ENCODE measurements at regions not wholly inside any gene's neighbourhood (a gene's known extent, or its start where the extent isn't known, plus 50 kb on each side); places are given as distances from the start of the nearest gene placed in this dataset.

- no peak overlapping the region for H2AFZ ChIP-seq (ENCODE audit: low read depth, low read length, severe bottlenecking)
- TF ChIP-seq CTCF (IDR thresholded peaks at IDR 0.05; ENCODE audit: insufficient read depth, low read length, poor library complexity, severe bottlenecking) (no peak), EZH2phosphoT487 (conservative IDR thresholded peaks at IDR 0.05; ENCODE audit: low read length) (no peak)
- no peaks in the 10 kb centered on the region for H3K9me2 ChIP-seq (replicated peaks; ENCODE audit: insufficient read depth, low read length)
- H3K79me2 ChIP-seq (ENCODE audit: insufficient read depth, low read length), result no peaks in the 10 kb centered on the region
- H4K20me1 ChIP-seq (ENCODE audit: low read depth, low read length), result no peaks in the 10 kb centered on the region
- H3K4me2 ChIP-seq (ENCODE audit: low read depth, low read length, poor library complexity, severe bottlenecking), result no peak overlapping the region
- H3K27me3 ChIP-seq (ENCODE audit: low read length), result no peaks in the 10 kb centered on the region
- H3F3A ChIP-seq (ENCODE audit: insufficient read depth), result no peaks in the 10 kb centered on the region
- H3K9ac ChIP-seq (ENCODE audit: low read length), result no peak overlapping the region
- no peaks in the 10 kb centered on the region for H3K9me3 ChIP-seq (ENCODE audit: insufficient read depth, low read length)
- H3K36me3 ChIP-seq (ENCODE audit: low read length), result no peaks in the 10 kb centered on the region
- H3K27ac ChIP-seq (ENCODE audit: low read depth, low read length), result no peak overlapping the region
- H3K4me3 ChIP-seq (ENCODE audit: insufficient read depth, low read length, poor library complexity, severe bottlenecking), result no peak overlapping the region
Measured at GRCh38 chr4:23660865-23661264, 229.0 kb downstream of the PPARGC1A start.

DNA sequence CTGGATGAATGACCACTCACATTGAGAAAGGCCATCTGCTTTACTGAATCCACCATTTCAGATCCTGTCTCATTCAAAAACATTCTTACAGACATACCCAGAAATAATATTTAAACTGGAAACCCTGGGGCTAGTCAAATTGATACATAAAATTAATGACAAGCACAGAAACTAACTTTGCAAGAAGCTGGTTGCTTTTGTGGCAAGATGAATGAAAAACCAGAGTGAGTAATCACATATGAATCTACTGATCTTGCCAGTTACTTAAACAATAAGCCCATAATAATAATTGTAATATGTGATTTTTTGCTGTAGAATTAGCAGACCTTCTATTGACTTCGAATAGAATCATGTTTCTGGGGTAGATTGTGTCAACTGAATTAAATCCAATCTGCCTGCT is 235.1 kb downstream of the PPARGC1A start:
- H4K20me1 ChIP-seq (ENCODE audit: low read depth, low read length), result no peaks in the 10 kb centered on the region
- no peak overlapping the region for H3K9ac ChIP-seq (ENCODE audit: low read length)
- no peaks in the 10 kb centered on the region for H3K79me2 ChIP-seq (ENCODE audit: insufficient read depth, low read length)
- H3F3A ChIP-seq (ENCODE audit: insufficient read depth), result no peaks in the 10 kb centered on the region
- H3K27ac ChIP-seq (ENCODE audit: low read depth, low read length), result no peak overlapping the region
- no peaks in the 10 kb centered on the region for H3K9me3 ChIP-seq (ENCODE audit: insufficient read depth, low read length)
- H2AFZ ChIP-seq (ENCODE audit: low read depth, low read length, severe bottlenecking), result no peak overlapping the region
- no peaks in the 10 kb centered on the region for H3K36me3 ChIP-seq (ENCODE audit: low read length)
- no peaks in the 10 kb centered on the region for H3K9me2 ChIP-seq (replicated peaks; ENCODE audit: insufficient read depth, low read length)
- no peaks in the 10 kb centered on the region for H3K27me3 ChIP-seq (ENCODE audit: low read length)
- no peak overlapping the region for H3K4me3 ChIP-seq (ENCODE audit: insufficient read depth, low read length, poor library complexity, severe bottlenecking)
- TF ChIP-seq EZH2phosphoT487 (conservative IDR thresholded peaks at IDR 0.05; ENCODE audit: low read length) (no peak), CTCF (IDR thresholded peaks at IDR 0.05; ENCODE audit: insufficient read depth, low read length, poor library complexity, severe bottlenecking) (no peak)
- H3K4me2 ChIP-seq (ENCODE audit: low read depth, low read length, poor library complexity, severe bottlenecking), result no peak overlapping the region

GRCh38 chr4:23648854-23649596 is 240.8 kb downstream of the PPARGC1A start:
- H3K79me2 ChIP-seq (ENCODE audit: insufficient read depth, low read length), result no peaks in the 10 kb centered on the region
- H3F3A ChIP-seq (ENCODE audit: insufficient read depth), result no peaks in the 10 kb centered on the region
- no peaks in the 10 kb centered on the region for H3K9me3 ChIP-seq (ENCODE audit: insufficient read depth, low read length)
- H3K36me3 ChIP-seq (ENCODE audit: low read length), result no peaks in the 10 kb centered on the region
- H3K27ac ChIP-seq (ENCODE audit: low read depth, low read length), result no peak overlapping the region
- no peaks in the 10 kb centered on the region for H3K9me2 ChIP-seq (replicated peaks; ENCODE audit: insufficient read depth, low read length)
- TF ChIP-seq CTCF (IDR thresholded peaks at IDR 0.05; ENCODE audit: insufficient read depth, low read length, poor library complexity, severe bottlenecking) (no peak), EZH2phosphoT487 (conservative IDR thresholded peaks at IDR 0.05; ENCODE audit: low read length) (no peak)
- no peaks in the 10 kb centered on the region for H4K20me1 ChIP-seq (ENCODE audit: low read depth, low read length)
- no peak overlapping the region for H3K4me2 ChIP-seq (ENCODE audit: low read depth, low read length, poor library complexity, severe bottlenecking)
- H2AFZ ChIP-seq (ENCODE audit: low read depth, low read length, severe bottlenecking), result no peak overlapping the region
- no peak overlapping the region for H3K9ac ChIP-seq (ENCODE audit: low read length)
- no peak overlapping the region for H3K4me3 ChIP-seq (ENCODE audit: insufficient read depth, low read length, poor library complexity, severe bottlenecking)
- H3K27me3 ChIP-seq (ENCODE audit: low read length), result no peaks in the 10 kb centered on the region

All from SU-DHL-6 (cell line).